ENCODE measurements at regions not wholly inside any gene's neighbourhood (a gene's known extent, or its start where the extent isn't known, plus 50 kb on each side); places are given as distances from the start of the nearest gene placed in this dataset.

DNA sequence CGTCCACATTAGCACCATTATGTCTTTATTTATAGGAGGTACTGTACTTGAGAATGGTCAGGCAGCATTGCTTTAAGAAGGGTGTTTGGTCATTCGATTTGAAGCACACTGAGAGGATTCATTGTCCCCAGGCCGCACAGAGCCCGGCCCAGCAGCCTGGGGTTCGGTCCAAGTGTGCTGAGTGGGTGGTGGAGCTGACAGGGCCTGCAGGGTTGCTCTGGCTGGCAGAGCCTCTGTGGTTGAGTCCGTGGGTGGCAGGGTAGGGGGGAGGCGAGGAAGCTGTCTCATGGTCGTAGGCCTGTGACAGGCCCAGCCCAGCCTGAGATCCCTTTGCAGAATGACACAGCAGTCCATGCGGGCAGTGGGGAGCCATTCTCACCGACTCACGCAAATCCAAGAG, 227.7 kb upstream of the TOPAZ1 start:
- DNase-seq (ENCODE audit: low read depth in 4 of 4, low spot score in 3 of 4): no peak

DNA sequence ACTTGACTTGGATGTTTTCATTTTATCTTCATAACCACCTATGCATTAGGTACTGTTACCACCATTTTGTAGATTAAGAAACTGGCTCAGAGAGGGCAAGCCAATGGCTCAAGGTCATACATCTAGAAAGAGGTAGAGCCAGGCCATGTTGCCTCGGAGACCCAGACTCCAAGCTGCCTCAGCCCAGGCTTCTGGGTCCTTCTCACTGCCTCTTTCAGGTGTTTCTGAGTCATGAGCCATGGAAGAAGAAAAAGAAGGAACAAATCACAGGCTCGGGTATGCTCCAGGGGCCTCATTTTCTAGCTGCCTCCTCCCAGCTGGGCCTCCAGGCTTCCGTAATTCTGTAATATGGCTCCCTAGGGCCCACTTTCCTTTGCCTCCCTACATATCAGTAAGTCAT, 226.5 kb upstream of the TOPAZ1 start:
- DNase-seq (ENCODE audit: low read depth in 4 of 4, low spot score in 3 of 4): no peak

DNA sequence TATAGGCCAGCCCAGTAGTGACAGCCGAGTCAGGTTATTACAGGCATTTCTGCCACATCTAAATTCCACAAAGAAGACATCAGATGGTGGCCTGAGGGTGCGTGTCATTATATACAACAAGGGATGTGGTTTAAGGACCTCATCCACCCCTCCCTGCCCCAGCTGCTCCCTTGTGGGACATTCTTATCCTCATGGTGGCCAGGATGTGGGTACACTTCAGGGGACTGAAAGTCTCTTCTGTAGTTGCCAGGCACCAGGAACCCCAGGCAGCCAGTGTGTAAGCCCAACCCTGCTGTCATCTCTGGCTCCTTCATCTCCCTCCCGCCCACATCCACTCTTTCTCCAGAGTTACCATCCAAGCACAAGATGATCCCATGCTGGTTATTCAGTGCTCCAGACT, 224.9 kb upstream of the TOPAZ1 start:
- DNase-seq (ENCODE audit: low read depth in 4 of 4, low spot score in 3 of 4): no peak

DNA sequence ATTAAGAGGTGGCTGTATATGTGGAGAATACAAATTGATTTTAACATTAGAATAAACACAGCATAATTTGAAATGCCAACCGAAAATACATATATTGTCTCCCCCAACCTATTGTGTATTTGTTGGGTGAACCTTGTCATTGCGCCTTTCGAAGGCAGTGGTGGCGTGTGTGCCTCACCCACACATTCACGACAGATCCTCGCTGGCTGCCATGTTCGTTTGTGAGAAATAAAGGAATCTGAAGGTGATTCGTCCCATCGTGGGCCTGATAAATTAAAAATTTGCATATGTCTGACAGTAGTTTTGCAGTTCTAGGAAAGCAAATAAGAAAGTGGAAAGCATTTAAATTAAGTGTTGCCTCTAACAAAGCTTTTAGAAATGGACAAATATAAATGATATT, 222.8 kb upstream of the TOPAZ1 start:
- no peak for DNase-seq (ENCODE audit: low read depth in 4 of 4, low spot score in 3 of 4)

DNA sequence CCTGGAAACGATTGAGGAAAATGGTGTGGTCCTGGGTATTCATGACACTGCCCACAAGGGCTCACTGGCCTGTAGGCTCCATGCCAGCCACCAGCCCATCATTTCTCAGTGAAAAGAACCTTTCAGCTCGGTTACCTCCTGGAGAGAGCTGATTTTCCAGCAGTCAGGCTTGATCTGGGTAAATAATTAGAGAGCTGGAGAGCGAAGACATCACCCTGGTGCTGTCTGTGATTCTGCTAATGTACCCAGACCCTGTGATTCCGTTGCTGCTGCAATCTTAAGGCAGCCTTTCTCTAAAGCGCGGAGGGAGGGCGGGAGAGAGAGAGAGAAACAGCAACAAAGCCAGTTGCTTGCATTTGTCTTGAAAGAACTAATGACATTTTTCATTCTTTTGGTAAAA, 221.9 kb upstream of the TOPAZ1 start:
- DNase-seq (ENCODE audit: low read depth in 4 of 4, low spot score in 3 of 4): no peak

DNA sequence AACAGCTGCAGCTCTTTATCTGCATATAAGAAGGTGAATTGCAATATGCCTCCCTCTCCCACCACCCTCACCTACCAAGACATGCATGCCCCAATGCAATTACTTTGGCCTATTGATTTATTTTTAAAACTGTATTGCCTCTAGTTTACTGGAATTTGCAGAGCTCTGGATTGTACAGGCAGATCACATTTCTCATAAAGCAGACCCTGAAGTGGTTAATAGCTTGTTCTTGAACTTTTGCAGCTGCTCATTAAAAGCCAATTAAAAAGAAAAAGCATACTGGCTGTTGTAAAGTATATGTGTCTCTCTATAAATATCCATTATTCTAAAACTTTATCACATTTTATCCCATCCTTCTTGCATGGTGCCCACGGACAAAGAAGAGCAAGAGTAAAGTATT, 221.5 kb upstream of the TOPAZ1 start:
- no peak for DNase-seq (ENCODE audit: low read depth in 4 of 4, low spot score in 3 of 4)

DNA sequence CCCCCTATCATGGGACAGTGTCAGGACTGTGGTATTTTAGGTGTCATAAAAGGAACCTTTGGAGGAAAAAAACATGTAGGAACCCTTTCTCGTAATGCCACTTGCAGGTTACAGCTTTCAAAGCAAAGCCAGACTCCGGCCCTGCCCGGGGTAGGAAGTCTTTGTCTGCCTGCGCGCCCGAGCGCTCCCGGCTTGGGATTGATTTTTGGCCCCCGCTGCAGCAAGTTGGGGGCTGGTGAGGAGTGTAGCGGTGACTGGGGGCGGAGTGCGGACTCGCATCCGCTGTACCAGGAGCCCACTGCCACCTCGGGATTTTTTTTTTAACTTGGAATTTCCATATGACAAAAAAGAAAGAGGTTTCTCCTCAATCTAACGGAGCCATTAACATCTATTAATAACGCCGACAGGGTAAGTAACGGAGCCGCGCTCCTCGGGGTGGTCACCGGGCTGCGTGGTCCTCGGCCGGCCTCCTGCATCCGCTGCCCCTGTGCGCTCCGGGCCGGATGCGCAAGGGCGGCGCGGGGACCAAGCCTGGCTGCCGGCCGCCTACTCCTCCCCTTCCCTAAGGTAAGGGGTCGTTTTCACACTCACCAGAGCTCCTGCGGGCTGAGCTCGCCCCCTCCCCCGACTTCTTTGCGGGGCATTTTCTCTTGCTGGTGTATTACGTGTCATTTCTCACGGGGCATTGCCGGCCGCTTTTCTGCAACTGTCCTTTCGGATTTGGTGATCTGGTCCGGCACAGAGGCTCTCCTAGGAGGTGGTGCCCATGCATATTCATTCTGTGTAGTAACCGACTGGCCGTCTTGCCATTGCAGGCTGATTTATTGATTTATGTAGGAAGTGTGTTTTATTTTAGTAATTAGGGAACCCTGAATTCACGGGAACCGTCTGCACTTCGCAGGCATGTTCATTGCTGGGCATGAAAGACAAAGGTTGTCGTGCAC, 219.8 kb upstream of the TOPAZ1 start:
- DNase-seq (ENCODE audit: low read depth in 4 of 4, low spot score in 3 of 4): no peak

DNA sequence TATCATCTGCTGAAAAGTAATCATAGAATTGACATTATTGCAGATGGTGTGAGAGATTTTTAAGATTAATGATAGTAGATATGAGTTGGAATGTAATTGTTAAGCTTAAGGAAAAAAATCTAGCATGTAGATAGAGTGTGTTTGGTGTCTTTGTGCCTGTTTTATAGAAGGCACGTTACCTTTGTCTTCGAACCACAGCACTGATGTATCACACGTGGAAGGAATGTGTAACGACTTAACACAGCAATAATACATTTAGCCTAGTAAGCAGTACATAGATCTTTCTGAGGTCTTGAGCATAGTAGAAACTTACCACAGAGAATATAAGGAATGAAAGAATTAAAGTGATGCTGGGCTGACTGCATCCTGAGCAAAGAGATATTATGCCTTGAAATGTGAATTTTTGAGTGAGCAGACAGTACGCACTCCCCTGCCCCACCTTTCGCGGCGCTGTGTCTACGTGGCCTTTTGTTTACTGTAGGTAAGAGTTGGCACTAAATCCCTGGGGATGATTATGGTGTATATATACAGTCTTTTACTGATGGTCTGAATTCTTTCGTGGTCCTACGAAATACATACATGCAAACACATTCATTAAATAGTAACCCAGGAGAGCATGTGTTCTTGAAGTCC, 217.6 kb upstream of the TOPAZ1 start:
- no peak for DNase-seq (ENCODE audit: low read depth in 4 of 4, low spot score in 3 of 4)

DNA sequence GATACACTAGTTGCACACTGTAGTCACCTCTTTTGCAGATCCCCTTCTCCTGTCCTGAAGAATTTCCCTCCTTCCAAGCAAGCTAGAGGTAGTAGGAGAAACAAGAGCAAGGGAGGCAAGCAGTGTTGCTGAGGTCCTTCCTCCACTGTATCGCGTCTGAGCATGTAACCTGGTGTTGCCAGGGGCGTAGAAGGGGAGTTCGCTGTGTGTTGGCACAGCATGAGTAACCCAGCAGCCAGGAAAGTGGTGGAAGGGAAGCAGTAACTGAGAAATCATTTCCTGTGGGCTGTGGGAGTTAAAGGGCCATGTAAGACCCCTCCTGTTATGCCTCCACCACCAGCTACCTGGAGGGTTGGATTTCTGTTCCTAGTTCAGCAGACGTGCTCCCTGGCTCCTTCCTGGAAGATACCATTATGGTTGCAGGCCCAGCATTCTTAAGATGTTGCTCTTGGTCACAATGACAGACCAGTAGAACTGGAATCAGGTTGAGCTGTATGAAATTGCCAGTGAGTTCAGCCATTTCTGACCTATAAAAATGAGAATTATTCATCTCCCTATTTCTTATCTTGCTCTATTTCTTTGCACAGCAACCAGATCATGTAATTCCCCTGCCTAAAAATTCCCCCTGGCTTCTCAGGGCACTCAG, 215.3 kb upstream of the TOPAZ1 start:
- DNase-seq (ENCODE audit: low read depth in 4 of 4, low spot score in 3 of 4): no peak

DNA sequence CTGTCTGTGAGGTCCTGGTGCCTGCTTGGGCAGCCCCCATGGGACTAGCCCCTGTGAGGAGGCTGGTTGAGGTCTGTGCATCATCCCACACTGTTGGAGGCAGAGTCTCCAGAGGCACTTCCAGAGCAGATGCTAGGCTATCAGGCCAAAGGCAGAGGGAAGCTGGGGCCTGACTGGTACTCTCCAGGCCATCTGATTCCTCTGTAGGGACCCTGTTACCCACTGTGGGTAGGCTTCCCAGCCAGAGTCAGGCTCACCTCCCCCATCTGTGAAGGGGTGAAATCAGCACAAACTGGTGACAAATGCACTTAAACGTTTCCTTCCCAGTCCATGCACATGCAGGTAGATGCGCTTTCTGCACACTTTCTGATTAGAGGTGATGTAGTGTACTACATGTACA, 212.6 kb upstream of the TOPAZ1 start:
- DNase-seq (ENCODE audit: low read depth in 4 of 4, low spot score in 3 of 4): no peak

DNA sequence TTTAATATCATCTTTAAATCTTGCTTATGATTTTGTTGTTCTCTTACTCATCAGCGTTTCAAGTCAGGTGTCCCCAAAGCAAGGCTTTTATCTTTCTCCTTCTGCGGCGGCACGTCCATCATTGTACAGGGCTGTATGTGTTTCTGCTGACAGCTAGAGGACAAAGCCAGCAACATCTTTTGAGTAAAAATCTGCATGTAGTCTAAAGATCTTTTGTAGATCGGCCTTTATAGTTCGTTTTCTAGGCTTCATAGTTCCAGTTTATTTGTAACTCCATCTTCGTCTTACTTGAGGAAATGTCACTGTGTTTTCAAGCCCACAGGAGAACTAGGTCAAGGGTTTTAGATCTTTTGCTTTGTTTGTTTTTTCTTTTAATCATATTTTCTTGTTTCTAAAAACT, 211.4 kb upstream of the TOPAZ1 start:
- no peak for DNase-seq (ENCODE audit: low read depth in 4 of 4, low spot score in 3 of 4)

DNA sequence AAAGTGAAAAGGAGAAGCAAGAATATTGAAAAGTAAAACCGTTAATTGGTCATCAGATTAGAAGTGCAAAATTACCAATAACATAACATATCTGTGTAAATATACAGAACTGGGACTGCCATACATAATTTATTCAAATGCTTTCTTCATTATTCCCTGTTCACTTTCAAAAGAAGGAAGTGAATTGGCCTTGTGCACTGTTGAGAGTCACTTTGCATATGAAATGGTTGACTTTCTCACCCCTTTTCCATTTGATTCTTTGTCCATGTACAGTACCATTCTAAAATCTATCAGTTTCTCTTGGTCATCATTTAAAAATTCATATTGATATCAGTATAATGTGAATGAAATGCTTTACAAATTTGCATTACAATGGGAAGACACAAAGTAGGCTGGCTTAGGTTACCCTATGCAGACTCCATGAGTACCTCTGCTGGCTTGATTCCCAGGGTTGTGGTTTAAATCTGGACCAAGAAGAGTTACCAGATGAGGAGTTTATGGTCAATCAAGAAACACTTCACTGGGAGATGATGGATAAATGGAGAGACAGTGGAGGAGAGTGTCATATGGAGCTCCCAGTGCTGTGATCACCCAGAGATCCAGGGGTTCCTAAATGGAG, 210.9 kb upstream of the TOPAZ1 start:
- DNase-seq (ENCODE audit: low read depth in 4 of 4, low spot score in 3 of 4): no peak

DNA sequence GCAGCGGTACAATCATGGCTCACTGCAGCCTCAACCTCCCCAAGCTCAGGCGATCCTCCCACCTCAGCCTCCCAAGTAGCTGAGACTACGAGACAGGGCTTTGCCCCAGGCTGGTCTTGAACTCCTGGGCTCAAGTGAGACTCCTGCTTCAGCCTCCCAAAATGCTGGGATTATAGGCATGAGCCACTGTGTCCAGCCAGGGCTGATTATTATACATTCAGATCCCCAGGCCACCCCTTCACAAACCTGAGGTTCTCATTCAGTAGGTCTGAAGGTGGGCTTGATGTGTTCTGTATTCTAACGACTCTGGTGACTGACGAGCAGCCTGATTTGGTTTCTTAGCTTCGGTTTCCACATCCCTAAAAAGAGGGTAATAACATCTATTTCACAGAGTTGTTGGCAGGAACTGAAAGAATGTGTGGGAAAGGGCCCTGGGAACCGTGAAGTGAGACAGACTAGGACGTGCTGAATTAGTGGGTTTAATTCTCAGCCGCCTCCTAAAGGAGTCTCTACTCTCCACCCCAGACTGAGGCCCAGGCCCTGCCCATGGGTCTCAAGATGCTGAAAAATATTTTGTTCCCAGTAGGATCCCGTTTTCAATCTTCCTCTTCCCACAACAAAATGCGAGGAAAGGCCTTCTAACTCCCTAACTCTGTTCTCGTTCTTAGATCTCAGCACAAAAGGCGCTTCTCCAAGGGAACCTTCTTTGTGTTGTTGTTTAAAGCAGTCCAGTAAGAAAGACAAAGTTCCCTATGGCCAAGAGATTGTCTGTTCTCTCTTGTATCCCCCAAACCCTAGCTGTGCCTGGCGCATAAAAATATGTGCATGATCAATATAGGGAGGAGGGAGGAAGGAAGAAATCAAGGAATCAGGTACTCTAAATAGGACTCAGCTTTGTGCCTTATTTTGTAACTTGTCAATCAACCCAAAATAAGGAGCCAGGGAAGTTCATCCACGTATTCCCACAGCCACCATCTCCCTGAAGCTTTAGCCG, 210.0 kb upstream of the TOPAZ1 start:
- DNase-seq (ENCODE audit: low read depth in 4 of 4, low spot score in 3 of 4): no peak

DNA sequence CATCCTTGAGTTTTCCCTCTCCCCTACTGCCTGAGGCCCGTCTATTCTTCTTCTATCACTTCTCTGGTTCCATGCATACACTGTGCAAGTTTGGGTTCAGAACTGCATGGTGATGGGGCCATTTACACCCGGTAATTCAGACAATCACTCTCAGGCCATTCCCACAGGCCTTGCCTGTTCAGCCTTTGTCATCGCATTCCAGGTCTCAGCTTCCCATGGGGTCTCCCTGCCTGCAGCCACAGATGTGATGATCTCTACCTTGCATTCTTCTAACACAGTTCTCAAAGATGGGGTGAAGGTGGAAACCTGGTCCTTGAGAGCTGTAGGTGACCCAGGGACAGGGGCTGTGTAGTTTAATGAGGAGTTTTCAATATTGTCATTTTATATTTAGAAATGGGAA, 209.2 kb upstream of the TOPAZ1 start:
- no peak for DNase-seq (ENCODE audit: low read depth in 4 of 4, low spot score in 3 of 4)

DNA sequence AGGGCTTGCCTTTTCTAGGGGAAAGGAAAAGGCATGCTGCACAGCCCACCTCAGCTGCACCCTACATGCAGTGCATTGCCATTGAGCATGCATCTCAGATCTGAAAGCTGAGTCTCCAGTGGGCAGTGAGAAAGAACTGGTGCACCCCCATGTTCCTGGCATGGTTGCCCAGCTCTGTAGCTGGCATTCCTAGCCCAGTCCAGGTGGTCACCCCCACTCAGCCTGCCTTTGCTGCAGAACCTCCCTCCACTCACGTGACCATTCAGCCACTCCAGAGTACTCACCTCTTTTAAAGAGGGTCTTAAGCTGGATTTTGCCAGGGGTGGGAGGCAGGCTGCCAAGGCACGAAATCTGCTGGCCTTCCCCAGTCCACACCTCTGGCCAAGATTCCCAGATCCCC, 208.6 kb upstream of the TOPAZ1 start:
- no peak for DNase-seq (ENCODE audit: low read depth in 4 of 4, low spot score in 3 of 4)

DNA sequence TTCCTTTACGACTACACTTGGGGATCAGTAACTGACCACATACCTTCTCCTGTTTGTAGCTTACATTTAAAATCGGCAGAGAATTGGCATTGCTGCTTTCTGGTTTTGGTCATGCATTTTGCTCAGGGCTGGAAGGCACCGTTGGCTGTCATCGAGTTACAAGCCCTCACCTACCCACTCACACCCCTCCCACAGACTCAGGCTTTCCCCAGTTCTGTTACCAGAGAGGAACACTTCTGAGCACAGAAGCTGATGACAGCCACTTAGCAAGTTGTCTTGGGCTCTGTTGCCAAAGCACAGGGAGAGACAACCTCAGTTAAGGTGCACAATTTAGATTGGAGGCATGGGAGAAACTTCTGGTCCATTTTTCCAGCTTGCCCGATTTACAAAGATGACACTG, 204.8 kb upstream of the TOPAZ1 start:
- DNase-seq (ENCODE audit: low read depth in 4 of 4, low spot score in 3 of 4): no peak

DNA sequence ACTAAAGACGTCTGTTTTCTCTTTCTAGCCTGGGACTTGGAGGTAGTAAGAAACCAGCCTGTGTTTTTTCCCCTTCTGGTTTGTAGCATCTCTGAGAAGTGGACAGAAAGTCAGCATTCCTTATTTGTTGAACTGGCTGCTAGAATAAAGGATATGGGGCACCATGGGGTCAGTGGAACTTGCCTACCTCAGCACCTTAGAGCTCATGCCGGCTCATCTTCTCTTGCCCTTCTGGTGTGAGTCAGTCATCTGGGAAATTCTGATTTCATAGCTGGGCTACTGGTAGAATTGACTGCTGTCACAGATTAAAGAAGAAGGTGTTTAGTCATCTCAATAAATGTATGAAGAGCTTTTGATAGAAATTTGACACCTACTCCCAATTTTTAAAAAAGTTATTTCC, 202.7 kb upstream of the TOPAZ1 start:
- DNase-seq (ENCODE audit: low read depth in 4 of 4, low spot score in 3 of 4): no peak

DNA sequence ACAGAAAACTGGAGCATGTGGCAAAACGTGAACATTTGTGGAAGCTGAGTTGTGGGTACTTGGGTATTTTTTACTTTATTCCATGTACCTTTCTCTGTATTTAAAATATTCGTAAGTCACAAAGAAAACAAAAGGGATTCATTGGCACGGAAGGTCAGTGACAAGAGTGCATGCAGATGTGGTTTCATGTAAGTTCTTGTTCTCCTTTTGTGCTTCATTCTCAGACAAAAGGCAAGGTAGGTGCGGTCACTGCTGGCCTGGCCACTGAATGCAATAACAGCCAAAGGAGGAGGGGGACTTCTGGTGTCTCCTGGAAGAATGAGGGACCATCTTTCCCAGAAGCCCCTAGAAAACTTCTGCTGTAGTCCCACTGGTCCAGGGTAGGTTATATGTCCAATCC, 200.0 kb upstream of the TOPAZ1 start:
- no peak for DNase-seq (ENCODE audit: low read depth in 4 of 4, low spot score in 3 of 4)

DNA sequence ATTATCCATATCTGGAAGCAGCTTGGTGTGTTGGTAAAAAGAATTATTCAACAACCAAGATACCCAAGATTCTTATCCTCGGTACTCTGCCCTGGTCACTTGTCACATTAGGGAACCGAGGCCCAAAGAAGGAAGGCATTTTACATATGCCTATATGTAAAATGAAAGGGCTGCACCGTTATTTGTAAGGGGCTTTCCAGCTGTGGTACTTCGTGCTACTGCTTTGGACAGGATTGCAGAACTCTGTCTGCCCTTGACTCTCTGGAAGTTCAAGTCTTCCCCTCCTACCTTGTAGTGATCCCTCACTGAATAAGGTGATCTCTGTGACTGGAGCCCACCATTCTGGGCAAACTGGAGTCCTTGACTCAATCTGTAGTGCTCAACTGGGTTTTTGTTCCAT, 198.9 kb upstream of the TOPAZ1 start:
- no peak for DNase-seq (ENCODE audit: low read depth in 4 of 4, low spot score in 3 of 4)

All from left renal pelvis (tissue), 4 donors.